Epithelial cell of esophagus (primary cell): ENCODE measurements at regions not wholly inside any gene's neighbourhood (a gene's known extent, or its start where the extent isn't known, plus 50 kb on each side); places are given as distances from the start of the nearest gene placed in this dataset.
"Not testable (repeated sequence)": the region's sequence is repeated elsewhere in the genome, so short reads cannot be mapped to it uniquely, and the experiment has no call there.

ENCODE experiments used
- DNase-seq: peaks from one replicate; pipeline ENCODE4 v3.0.0; 2010; ENCODE audit warnings: low read depth
- H3K4me3 ChIP-seq: 2 replicates; pipeline ENCODE4 v1.5.1; 2011; ENCODE audit warnings: mild to moderate bottlenecking, low read length, control low read depth
- CTCF ChIP-seq: IDR thresholded peaks from 2 replicates; pipeline ENCODE4 v1.5.1; 2011; ENCODE audit warnings: low read depth, mild to moderate bottlenecking, low read length, control low read depth, inconsistent platforms; ENCODE audit not compliant: insufficient read depth; ENCODE audit errors: missing control alignments

- DNase-seq: no peak
- no peak overlapping the region for H3K4me3 ChIP-seq
- no peak for TF ChIP-seq CTCF
Observed at GRCh38 chr7:39824456-39825200, 125.4 kb upstream of the CDK13 start.

DNA sequence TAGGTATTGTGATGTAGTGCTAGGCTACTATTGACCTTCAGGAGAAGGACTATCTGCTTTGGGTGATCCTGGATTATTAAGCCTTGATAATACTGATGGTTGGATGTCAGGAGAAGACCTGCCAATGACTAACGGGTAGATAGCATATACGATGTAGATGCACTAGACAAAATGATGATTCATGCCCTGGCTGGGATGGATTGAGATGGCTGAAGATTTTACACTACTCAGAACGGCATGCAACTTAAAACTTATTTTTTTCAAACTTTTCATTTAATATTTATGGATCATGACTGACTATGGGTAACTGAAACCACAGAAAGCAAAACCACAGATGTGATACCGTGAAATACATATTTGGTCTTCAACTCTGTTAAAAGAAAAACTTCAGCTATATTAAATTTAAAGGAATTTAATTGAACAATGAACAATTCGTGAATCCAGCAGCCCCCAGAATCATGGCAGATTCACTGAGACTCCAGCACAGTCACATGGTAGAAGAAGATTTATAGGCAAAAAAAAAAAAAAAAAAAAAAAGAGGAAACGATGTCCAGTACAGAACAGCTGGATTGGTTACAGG lies 124.6 kb upstream of the CDK13 start:
- H3K4me3 ChIP-seq: no peak overlapping the region
- no peak for TF ChIP-seq CTCF
- DNase-seq: peak; percentile 9

- DNase-seq: no peak
- no peak overlapping the region for H3K4me3 ChIP-seq
- no peak for TF ChIP-seq CTCF
Observed at GRCh38 chr7:39826166-39826565, 123.9 kb upstream of the CDK13 start.

- no peak for TF ChIP-seq CTCF
- DNase-seq: no peak
- H3K4me3 ChIP-seq: no peak overlapping the region
Observed at GRCh38 chr7:39827571-39827970, 122.5 kb upstream of the CDK13 start.

DNA sequence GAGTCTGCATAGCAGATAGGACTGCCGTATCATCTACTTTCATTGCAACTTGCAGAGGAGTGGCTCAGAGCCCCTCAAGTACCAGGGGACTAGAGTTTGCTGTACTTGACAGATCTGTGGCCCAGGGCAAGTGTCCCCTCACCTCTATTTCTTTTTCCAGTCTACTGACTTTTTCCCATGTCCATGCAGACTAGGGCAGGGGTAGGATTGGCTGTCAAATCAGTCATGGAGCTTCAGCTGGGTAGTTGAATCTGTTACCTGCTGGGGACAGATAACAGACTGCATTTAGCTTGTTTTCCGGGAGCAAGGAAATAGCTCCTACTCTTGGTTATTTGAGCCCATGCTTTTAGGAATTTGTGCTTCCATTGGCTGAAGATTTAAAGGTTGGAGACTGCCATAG lies 121.0 kb upstream of the CDK13 start:
- no peak for DNase-seq
- TF ChIP-seq CTCF: no peak
- no peak overlapping the region for H3K4me3 ChIP-seq

- no peak for DNase-seq
- TF ChIP-seq CTCF: no peak
- H3K4me3 ChIP-seq: no peak overlapping the region
Observed at GRCh38 chr7:39832519-39833085, 117.5 kb upstream of the CDK13 start.

GRCh38 chr7:39833180-39833799 lies 116.8 kb upstream of the CDK13 start:
- DNase-seq: peak; percentile 24
- H3K4me3 ChIP-seq: peak overlapping the region; percentile 9

GRCh38 chr7:39833865-39834634 lies 116.0 kb upstream of the CDK13 start:
- not testable (repeated sequence) for DNase-seq, H3K4me3 ChIP-seq
